AG09309 (cell line): ENCODE measurements at regions not wholly inside any gene's neighbourhood (a gene's known extent, or its start where the extent isn't known, plus 50 kb on each side); places are given as distances from the start of the nearest gene placed in this dataset.
"Not testable (repeated sequence)": the region's sequence is repeated elsewhere in the genome, so short reads cannot be mapped to it uniquely, and the experiment has no call there.

Experiments
- DNase-seq: peaks from one replicate; pipeline ENCODE4 v3.0.0-alpha.2; 2010; ENCODE audit warnings: low read depth
- H3K4me3 ChIP-seq: 2 replicates; pipeline ENCODE4 v1.5.1; 2011; ENCODE audit warnings: mild to moderate bottlenecking, low read depth, low read length, moderate library complexity; ENCODE audit not compliant: control insufficient read depth
- TF ChIP-seq, protein P1 (sequence below): IDR thresholded peaks from 2 replicates; pipeline ENCODE4 v1.5.1; 2011; ENCODE audit warnings: mild to moderate bottlenecking, low read depth, low read length, inconsistent platforms; ENCODE audit not compliant: insufficient read depth, control insufficient read depth; ENCODE audit errors: missing control alignments

GRCh38 chr6:106820412-106820852, 154.1 kb downstream of the CD24 start:
- DNase-seq: no peak
- no peak overlapping the region for H3K4me3 ChIP-seq
- TF ChIP-seq, protein P1, sequence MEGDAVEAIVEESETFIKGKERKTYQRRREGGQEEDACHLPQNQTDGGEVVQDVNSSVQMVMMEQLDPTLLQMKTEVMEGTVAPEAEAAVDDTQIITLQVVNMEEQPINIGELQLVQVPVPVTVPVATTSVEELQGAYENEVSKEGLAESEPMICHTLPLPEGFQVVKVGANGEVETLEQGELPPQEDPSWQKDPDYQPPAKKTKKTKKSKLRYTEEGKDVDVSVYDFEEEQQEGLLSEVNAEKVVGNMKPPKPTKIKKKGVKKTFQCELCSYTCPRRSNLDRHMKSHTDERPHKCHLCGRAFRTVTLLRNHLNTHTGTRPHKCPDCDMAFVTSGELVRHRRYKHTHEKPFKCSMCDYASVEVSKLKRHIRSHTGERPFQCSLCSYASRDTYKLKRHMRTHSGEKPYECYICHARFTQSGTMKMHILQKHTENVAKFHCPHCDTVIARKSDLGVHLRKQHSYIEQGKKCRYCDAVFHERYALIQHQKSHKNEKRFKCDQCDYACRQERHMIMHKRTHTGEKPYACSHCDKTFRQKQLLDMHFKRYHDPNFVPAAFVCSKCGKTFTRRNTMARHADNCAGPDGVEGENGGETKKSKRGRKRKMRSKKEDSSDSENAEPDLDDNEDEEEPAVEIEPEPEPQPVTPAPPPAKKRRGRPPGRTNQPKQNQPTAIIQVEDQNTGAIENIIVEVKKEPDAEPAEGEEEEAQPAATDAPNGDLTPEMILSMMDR: no peak

- H3K4me3 ChIP-seq: no peak overlapping the region
- TF ChIP-seq, protein P1: no peak
- no peak for DNase-seq
Observed at GRCh38 chr6:106811088-106811686, 163.3 kb downstream of the CD24 start.

DNA sequence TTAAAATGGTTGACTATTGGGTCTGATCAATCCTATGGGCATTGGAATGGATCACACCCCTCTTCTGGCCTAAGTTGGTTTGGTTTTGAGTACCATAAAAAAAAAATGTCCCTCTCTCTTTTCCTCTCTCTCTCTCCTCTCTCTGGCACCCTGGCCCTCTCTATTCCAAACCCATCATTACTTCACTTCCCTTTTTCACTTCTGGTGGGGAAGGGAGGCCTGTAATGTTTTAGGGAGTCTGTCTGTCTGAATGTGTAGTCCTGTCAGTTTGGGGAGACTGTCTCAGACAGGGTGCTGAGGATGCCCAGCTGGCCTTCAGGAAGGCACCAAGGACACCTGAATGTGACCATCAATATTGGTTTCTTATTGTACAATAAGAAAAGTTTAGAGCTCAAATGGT, 165.8 kb downstream of the CD24 start:
- no peak overlapping the region for H3K4me3 ChIP-seq
- no peak for DNase-seq
- TF ChIP-seq, protein P1: no peak

DNA sequence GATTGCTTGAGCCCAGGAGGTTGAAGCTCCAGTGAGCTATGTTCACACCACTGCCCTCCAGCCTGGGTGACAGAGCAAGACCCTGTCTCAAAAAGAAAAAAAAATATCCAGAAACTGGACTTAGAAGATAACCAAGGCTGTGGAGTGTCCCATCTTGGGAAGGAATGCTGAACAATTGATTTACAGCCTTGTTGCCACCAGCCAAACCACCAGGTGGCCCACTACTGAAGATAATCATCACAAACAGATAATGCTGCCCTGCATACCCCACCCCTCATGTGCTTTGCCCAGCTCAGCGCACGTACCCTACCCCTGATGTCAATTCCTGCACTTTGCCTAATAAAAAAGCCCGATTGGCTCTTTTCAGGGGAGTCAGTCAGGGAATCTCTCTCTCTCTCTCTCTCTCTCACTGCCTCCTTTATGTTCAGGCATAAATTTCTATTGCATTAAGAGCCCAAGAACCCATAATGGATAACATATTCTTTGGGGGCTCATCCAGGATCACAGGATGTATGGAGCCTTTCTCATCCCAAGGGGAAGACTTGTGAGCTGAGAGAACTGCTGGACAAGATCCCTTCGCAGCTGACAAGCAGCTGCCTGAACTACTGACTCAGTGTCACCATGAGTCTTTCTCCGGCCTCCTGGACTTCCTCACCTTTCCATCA, 166.4 kb downstream of the CD24 start:
- TF ChIP-seq, protein P1: no peak
- H3K4me3 ChIP-seq: no peak overlapping the region
- DNase-seq: no peak

GRCh38 chr6:106806253-106806652, 168.3 kb downstream of the CD24 start:
- not testable (repeated sequence) for DNase-seq, H3K4me3 ChIP-seq

DNA sequence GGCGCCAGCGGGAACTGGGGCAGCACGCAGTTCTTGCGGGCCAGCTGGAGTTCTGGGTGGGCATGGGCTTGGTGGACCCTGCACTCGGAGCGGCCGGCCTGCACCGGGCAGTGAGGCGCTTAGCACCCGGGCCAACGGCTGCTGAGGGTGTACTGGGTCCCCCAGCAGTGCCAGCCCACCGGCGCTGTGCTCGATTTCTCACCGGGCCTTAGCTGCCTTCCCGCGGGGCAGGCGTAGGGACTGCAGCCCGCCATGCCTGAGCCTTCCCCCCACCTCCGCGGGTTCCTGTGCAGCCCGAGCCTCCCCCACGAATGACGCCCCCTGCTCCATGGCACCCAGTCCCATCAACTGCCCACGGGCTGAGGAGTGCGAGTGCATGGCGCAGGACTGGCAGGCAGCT, 168.8 kb downstream of the CD24 start:
- no peak overlapping the region for H3K4me3 ChIP-seq
- TF ChIP-seq, protein P1: no peak
- DNase-seq: no peak

- no peak overlapping the region for H3K4me3 ChIP-seq
- TF ChIP-seq, protein P1: no peak
Observed at GRCh38 chr6:106804346-106805335, 169.9 kb downstream of the CD24 start.

More at GRCh38 chr6:106804346-106805335, 169.9 kb downstream of the CD24 start:
- no peak for DNase-seq
